Osteoblast (primary cell): ENCODE measurements at regions not wholly inside any gene's neighbourhood (a gene's known extent, or its start where the extent isn't known, plus 50 kb on each side); places are given as distances from the start of the nearest gene placed in this dataset.

ENCODE experiments used
- DNase-seq: peaks from one replicate; pipeline ENCODE4 v3.0.0; 2011; ENCODE audit warnings: low spot score, mixed read lengths; ENCODE audit not compliant: insufficient read length; ENCODE audit errors: missing footprints
- H2AFZ ChIP-seq: 2 replicates; pipeline ENCODE4 v1.6.0; 2011; ENCODE audit warnings: mild to moderate bottlenecking, low read length
- H3K27ac ChIP-seq: 2 replicates; pipeline ENCODE4 v1.5.1; 2011; ENCODE audit warnings: mild to moderate bottlenecking, low read depth, low read length, moderate library complexity
- H3K27me3 ChIP-seq: 2 replicates; pipeline ENCODE4 v1.6.0; 2012; ENCODE audit warnings: mild to moderate bottlenecking, control low read depth, inconsistent platforms, low read length, moderate library complexity; ENCODE audit not compliant: insufficient read depth
- H3K36me3 ChIP-seq: 2 replicates; pipeline ENCODE4 v1.5.1; 2011; ENCODE audit warnings: mild to moderate bottlenecking, low read length, control low read depth, moderate library complexity; ENCODE audit not compliant: insufficient read depth
- H3K4me1 ChIP-seq: 2 replicates; pipeline ENCODE4 v1.5.1; 2011; ENCODE audit warnings: mild to moderate bottlenecking, low read length, control low read depth, moderate library complexity; ENCODE audit not compliant: insufficient read depth
- H3K4me2 ChIP-seq: 2 replicates; pipeline ENCODE4 v1.6.0; 2011; ENCODE audit warnings: mild to moderate bottlenecking, low read length; ENCODE audit not compliant: insufficient read depth
- H3K4me3 ChIP-seq: fragments of 200-600 bp; sonication (generic); 3 replicates; pipeline ENCODE4 v1.5.1; 2012; ENCODE audit warnings: mild to moderate bottlenecking, low read length, inconsistent platforms; ENCODE audit not compliant: insufficient read depth
- H3K79me2 ChIP-seq: 2 replicates; pipeline ENCODE4 v1.6.0; 2012; ENCODE audit warnings: mild to moderate bottlenecking, low read length, control low read depth, inconsistent platforms; ENCODE audit not compliant: insufficient read depth
- H3K9me3 ChIP-seq: 2 replicates; pipeline ENCODE4 v1.5.1; 2011; ENCODE audit warnings: low read depth, low read length, control low read depth
- H4K20me1 ChIP-seq: 2 replicates; pipeline ENCODE4 v1.6.0; 2012; ENCODE audit warnings: mild to moderate bottlenecking, low read length, control low read depth; ENCODE audit not compliant: insufficient read depth
- TF ChIP-seq, protein P1 (sequence below): IDR thresholded peaks from 2 replicates; pipeline ENCODE4 v1.5.1; 2011; ENCODE audit warnings: mild to moderate bottlenecking, low read depth, low read length, moderate library complexity; ENCODE audit errors: extremely low read depth

- no peak for DNase-seq
- Histone ChIP-seq H4K20me1 (no peaks in the 10 kb centered on the region), H3K4me3 (no peak overlapping the region), H3K79me2 (no peaks in the 10 kb centered on the region), H3K27me3 (no peaks in the 10 kb centered on the region), H3K36me3 (no peaks in the 10 kb centered on the region), H3K27ac (no peak overlapping the region), H3K9me3 (no peaks in the 10 kb centered on the region), H3K4me1 (no peaks in the 10 kb centered on the region), H2AFZ (no peak overlapping the region), H3K4me2 (no peak overlapping the region)
- TF ChIP-seq, protein P1, sequence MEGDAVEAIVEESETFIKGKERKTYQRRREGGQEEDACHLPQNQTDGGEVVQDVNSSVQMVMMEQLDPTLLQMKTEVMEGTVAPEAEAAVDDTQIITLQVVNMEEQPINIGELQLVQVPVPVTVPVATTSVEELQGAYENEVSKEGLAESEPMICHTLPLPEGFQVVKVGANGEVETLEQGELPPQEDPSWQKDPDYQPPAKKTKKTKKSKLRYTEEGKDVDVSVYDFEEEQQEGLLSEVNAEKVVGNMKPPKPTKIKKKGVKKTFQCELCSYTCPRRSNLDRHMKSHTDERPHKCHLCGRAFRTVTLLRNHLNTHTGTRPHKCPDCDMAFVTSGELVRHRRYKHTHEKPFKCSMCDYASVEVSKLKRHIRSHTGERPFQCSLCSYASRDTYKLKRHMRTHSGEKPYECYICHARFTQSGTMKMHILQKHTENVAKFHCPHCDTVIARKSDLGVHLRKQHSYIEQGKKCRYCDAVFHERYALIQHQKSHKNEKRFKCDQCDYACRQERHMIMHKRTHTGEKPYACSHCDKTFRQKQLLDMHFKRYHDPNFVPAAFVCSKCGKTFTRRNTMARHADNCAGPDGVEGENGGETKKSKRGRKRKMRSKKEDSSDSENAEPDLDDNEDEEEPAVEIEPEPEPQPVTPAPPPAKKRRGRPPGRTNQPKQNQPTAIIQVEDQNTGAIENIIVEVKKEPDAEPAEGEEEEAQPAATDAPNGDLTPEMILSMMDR = no peak
These were observed 54.7 kb upstream of the NRIP1 start for GRCh38 chr21:15119486-15119885.

- Histone ChIP-seq H3K4me3 (no peak overlapping the region), H3K79me2 (no peaks in the 10 kb centered on the region), H3K27me3 (no peaks in the 10 kb centered on the region), H3K4me1 (no peaks in the 10 kb centered on the region), H3K4me2 (no peak overlapping the region), H3K9me3 (no peaks in the 10 kb centered on the region), H3K27ac (no peak overlapping the region), H2AFZ (peak overlapping the region; percentile 51), H4K20me1 (no peaks in the 10 kb centered on the region), H3K36me3 (no peaks in the 10 kb centered on the region)
- DNase-seq = no peak
- TF ChIP-seq, protein P1 = no peak
These were observed 56.4 kb upstream of the NRIP1 start for GRCh38 chr21:15121097-15121654.

GRCh38 chr21:15121655-15122120 lies 56.9 kb upstream of the NRIP1 start:
- Histone ChIP-seq H3K27ac (no peak overlapping the region), H3K4me1 (no peaks in the 10 kb centered on the region), H4K20me1 (no peaks in the 10 kb centered on the region), H3K9me3 (no peaks in the 10 kb centered on the region), H3K36me3 (no peaks in the 10 kb centered on the region), H3K27me3 (no peaks in the 10 kb centered on the region), H2AFZ (peak overlapping the region; percentile 51), H3K79me2 (no peaks in the 10 kb centered on the region), H3K4me2 (no peak overlapping the region), H3K4me3 (no peak overlapping the region)
- TF ChIP-seq, protein P1 = no peak
- DNase-seq = no peak

- Histone ChIP-seq H3K27ac (no peak overlapping the region), H3K4me2 (no peak overlapping the region), H3K27me3 (no peaks in the 10 kb centered on the region), H3K4me3 (no peak overlapping the region), H3K4me1 (no peaks in the 10 kb centered on the region), H3K36me3 (no peaks in the 10 kb centered on the region), H4K20me1 (no peaks in the 10 kb centered on the region), H2AFZ (no peak overlapping the region), H3K9me3 (no peaks in the 10 kb centered on the region), H3K79me2 (no peaks in the 10 kb centered on the region)
- TF ChIP-seq, protein P1 = no peak
- no peak for DNase-seq
These were observed 57.4 kb upstream of the NRIP1 start for GRCh38 chr21:15122241-15122640.
